GM21576 (cell line): ENCODE measurements at regions not wholly inside any gene's neighbourhood (a gene's known extent, or its start where the extent isn't known, plus 50 kb on each side); places are given as distances from the start of the nearest gene placed in this dataset.
"Not testable (repeated sequence)": the region's sequence is repeated elsewhere in the genome, so short reads cannot be mapped to it uniquely, and the experiment has no call there.

Experiments used
- ATAC-seq: cut with Tn5 transposase; IDR thresholded peaks from one replicate; pipeline ENCODE4 v1.9.1; 2021; ENCODE audit warnings: mild to moderate bottlenecking, moderate library complexity; ENCODE audit not compliant: unreplicated experiment

GRCh38 chr9:41367301-41367700, 178.2 kb upstream of the ZNG1F start:
- not testable (repeated sequence) for ATAC-seq

- not testable (repeated sequence) for ATAC-seq
Measured at GRCh38 chr9:41361790-41362189, 172.7 kb upstream of the ZNG1F start.

GRCh38 chr9:41359116-41359515, 170.0 kb upstream of the ZNG1F start:
- ATAC-seq: not testable (repeated sequence)

- ATAC-seq: not testable (repeated sequence)
Measured at GRCh38 chr9:41358682-41359081, 169.6 kb upstream of the ZNG1F start.

- ATAC-seq: not testable (repeated sequence)
Measured at GRCh38 chr9:41357918-41358404, 168.8 kb upstream of the ZNG1F start.

GRCh38 chr9:41357350-41357748, 168.2 kb upstream of the ZNG1F start:
- ATAC-seq: not testable (repeated sequence)

GRCh38 chr9:41356588-41357349, 167.7 kb upstream of the ZNG1F start:
- not testable (repeated sequence) for ATAC-seq

GRCh38 chr9:41355712-41356450, 166.8 kb upstream of the ZNG1F start:
- not testable (repeated sequence) for ATAC-seq

GRCh38 chr9:41354978-41355377, 165.9 kb upstream of the ZNG1F start:
- not testable (repeated sequence) for ATAC-seq

GRCh38 chr9:41354060-41354934, 165.2 kb upstream of the ZNG1F start:
- ATAC-seq: not testable (repeated sequence)

- not testable (repeated sequence) for ATAC-seq
Measured at GRCh38 chr9:41353026-41353425, 163.9 kb upstream of the ZNG1F start.

GRCh38 chr9:41352390-41352789, 163.3 kb upstream of the ZNG1F start:
- not testable (repeated sequence) for ATAC-seq

GRCh38 chr9:41347893-41348292, 158.8 kb upstream of the ZNG1F start:
- ATAC-seq: not testable (repeated sequence)

- not testable (repeated sequence) for ATAC-seq
Measured at GRCh38 chr9:41332562-41332961, 143.4 kb upstream of the ZNG1F start.

- not testable (repeated sequence) for ATAC-seq
Measured at GRCh38 chr9:41321277-41321676, 132.2 kb upstream of the ZNG1F start.

GRCh38 chr9:41308953-41309352, 119.8 kb upstream of the ZNG1F start:
- not testable (repeated sequence) for ATAC-seq

GRCh38 chr9:41285744-41286143, 96.6 kb upstream of the ZNG1F start:
- ATAC-seq: not testable (repeated sequence)

GRCh38 chr9:41280299-41281238, 91.5 kb upstream of the ZNG1F start:
- ATAC-seq: not testable (repeated sequence)

GRCh38 chr9:41279437-41279836, 90.3 kb upstream of the ZNG1F start:
- ATAC-seq: not testable (repeated sequence)

GRCh38 chr9:41279033-41279432, 89.9 kb upstream of the ZNG1F start:
- not testable (repeated sequence) for ATAC-seq
